Dermis microvascular lymphatic vessel endothelial cell (primary cell): ENCODE measurements at regions not wholly inside any gene's neighbourhood (a gene's known extent, or its start where the extent isn't known, plus 50 kb on each side); places are given as distances from the start of the nearest gene placed in this dataset.
"Not testable (repeated sequence)": the region's sequence is repeated elsewhere in the genome, so short reads cannot be mapped to it uniquely, and the experiment has no call there.

Source experiments
- DNase-seq, 2 donors: peaks; one replicate each; pipeline versions ENCODE4 v3.0.0 to v3.0.0-alpha.2; 2010; ENCODE audit warnings: low read depth in 2 of 2

GRCh38 chr3:95254758-95255157 is 1191.9 kb downstream of the NSUN3 start:
- no peak for DNase-seq

- no peak for DNase-seq
These were observed 1202.3 kb downstream of the NSUN3 start for GRCh38 chr3:95265129-95265528.

GRCh38 chr3:95271395-95271794 is 1208.5 kb downstream of the NSUN3 start:
- no peak for DNase-seq

GRCh38 chr3:95272166-95272565 is 1209.3 kb downstream of the NSUN3 start:
- DNase-seq, result no peak

GRCh38 chr3:95272781-95273180 is 1209.9 kb downstream of the NSUN3 start:
- DNase-seq, result no peak

GRCh38 chr3:95277613-95278012 is 1214.8 kb downstream of the NSUN3 start:
- no peak for DNase-seq

GRCh38 chr3:95280711-95281352 is 1218.0 kb downstream of the NSUN3 start:
- no peak for DNase-seq

GRCh38 chr3:95289295-95289694 is 1226.4 kb downstream of the NSUN3 start:
- no peak for DNase-seq

- no peak for DNase-seq
These were observed 1234.7 kb downstream of the NSUN3 start for GRCh38 chr3:95297581-95297980.

- DNase-seq, result no peak
These were observed 1239.2 kb downstream of the NSUN3 start for GRCh38 chr3:95302044-95302443.

GRCh38 chr3:95310560-95310959 is 1247.7 kb downstream of the NSUN3 start:
- no peak for DNase-seq

GRCh38 chr3:95311272-95311671 is 1248.4 kb downstream of the NSUN3 start:
- no peak for DNase-seq

- DNase-seq, result no peak
These were observed 1249.8 kb downstream of the NSUN3 start for GRCh38 chr3:95312650-95313049.

- DNase-seq, result no peak
These were observed 1257.1 kb downstream of the NSUN3 start for GRCh38 chr3:95319921-95320494.

GRCh38 chr3:95327478-95327877 is 1264.6 kb downstream of the NSUN3 start:
- no peak for DNase-seq

- DNase-seq, result no peak
These were observed 1271.0 kb downstream of the NSUN3 start for GRCh38 chr3:95333826-95334225.

GRCh38 chr3:95334461-95334860 is 1271.6 kb downstream of the NSUN3 start:
- DNase-seq, result no peak

- no peak for DNase-seq
These were observed 1272.7 kb downstream of the NSUN3 start for GRCh38 chr3:95335517-95335916.

- DNase-seq, result no peak
These were observed 1275.6 kb downstream of the NSUN3 start for GRCh38 chr3:95338446-95338845.

GRCh38 chr3:95341314-95341713 is 1278.5 kb downstream of the NSUN3 start:
- no peak for DNase-seq

- no peak for DNase-seq
These were observed 1280.4 kb downstream of the NSUN3 start for GRCh38 chr3:95343228-95343627.

GRCh38 chr3:95343767-95344166 is 1280.9 kb downstream of the NSUN3 start:
- DNase-seq, result no peak

GRCh38 chr3:95347936-95348335 is 1285.1 kb downstream of the NSUN3 start:
- not testable (repeated sequence) for DNase-seq

GRCh38 chr3:95348879-95349278 is 1286.0 kb downstream of the NSUN3 start:
- DNase-seq, result no peak
